Keratinocyte (primary cell): ENCODE measurements at regions not wholly inside any gene's neighbourhood (a gene's known extent, or its start where the extent isn't known, plus 50 kb on each side); places are given as distances from the start of the nearest gene placed in this dataset.

Experiments used
- EZH2 ChIP-seq: IDR thresholded peaks from one replicate; pipeline ENCODE4 v1.6.1; 2012; ENCODE audit warnings: inconsistent platforms, mild to moderate bottlenecking, low read length, moderate library complexity
- TF ChIP-seq, protein P1 (sequence below), 3 experiments: IDR thresholded peaks in 1 of 3; conservative IDR thresholded peaks in 1 of 3; optimal IDR thresholded peaks in 1 of 3; 2 replicates in 2 of 3; 3 replicates in 1 of 3; pipeline versions ENCODE3 to v1.5.1; 2011; ENCODE audit warnings: low read length in 3 of 3, mild to moderate bottlenecking in 3 of 3, moderate library complexity in 2 of 3, control low read depth in 1 of 3, inconsistent platforms in 1 of 3; ENCODE audit not compliant: insufficient read depth in 2 of 3; ENCODE audit errors: extremely low read depth in 1 of 3

- TF ChIP-seq, protein P1, sequence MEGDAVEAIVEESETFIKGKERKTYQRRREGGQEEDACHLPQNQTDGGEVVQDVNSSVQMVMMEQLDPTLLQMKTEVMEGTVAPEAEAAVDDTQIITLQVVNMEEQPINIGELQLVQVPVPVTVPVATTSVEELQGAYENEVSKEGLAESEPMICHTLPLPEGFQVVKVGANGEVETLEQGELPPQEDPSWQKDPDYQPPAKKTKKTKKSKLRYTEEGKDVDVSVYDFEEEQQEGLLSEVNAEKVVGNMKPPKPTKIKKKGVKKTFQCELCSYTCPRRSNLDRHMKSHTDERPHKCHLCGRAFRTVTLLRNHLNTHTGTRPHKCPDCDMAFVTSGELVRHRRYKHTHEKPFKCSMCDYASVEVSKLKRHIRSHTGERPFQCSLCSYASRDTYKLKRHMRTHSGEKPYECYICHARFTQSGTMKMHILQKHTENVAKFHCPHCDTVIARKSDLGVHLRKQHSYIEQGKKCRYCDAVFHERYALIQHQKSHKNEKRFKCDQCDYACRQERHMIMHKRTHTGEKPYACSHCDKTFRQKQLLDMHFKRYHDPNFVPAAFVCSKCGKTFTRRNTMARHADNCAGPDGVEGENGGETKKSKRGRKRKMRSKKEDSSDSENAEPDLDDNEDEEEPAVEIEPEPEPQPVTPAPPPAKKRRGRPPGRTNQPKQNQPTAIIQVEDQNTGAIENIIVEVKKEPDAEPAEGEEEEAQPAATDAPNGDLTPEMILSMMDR (optimal IDR thresholded peaks at IDR 0.05 in 1 of 3, IDR thresholded peaks at IDR 0.05 in 1 of 3, conservative IDR thresholded peaks at IDR 0.05 in 1 of 3; ENCODE audit: extremely low read depth in 1 of 3, insufficient read depth in 2 of 3, low read length in 3 of 3) = no peak
- no peak for TF ChIP-seq EZH2
Measured at GRCh38 chr2:193847991-193848390, 1653.3 kb upstream of the TMEFF2 start.
